HUES48 (cell line): ENCODE measurements at regions not wholly inside any gene's neighbourhood (a gene's known extent, or its start where the extent isn't known, plus 50 kb on each side); places are given as distances from the start of the nearest gene placed in this dataset.

Source experiments
- H3K27ac ChIP-seq: one replicate; pipeline ENCODE4 v1.7.0; 2013; ENCODE audit warnings: low read depth, low read length, inconsistent platforms
- H3K27me3 ChIP-seq: 2 replicates; pipeline ENCODE4 v1.6.1; 2013; ENCODE audit warnings: mild to moderate bottlenecking, low read length; ENCODE audit not compliant: control insufficient read depth, insufficient read depth
- H3K36me3 ChIP-seq: 2 replicates; pipeline ENCODE4 v1.6.1; 2013; ENCODE audit warnings: low read length; ENCODE audit not compliant: control insufficient read depth, insufficient read depth
- H3K4me1 ChIP-seq: 2 replicates; pipeline ENCODE4 v1.6.1; 2013; ENCODE audit warnings: mild to moderate bottlenecking, low read length; ENCODE audit not compliant: control insufficient read depth, insufficient read depth
- H3K4me3 ChIP-seq: 2 replicates; pipeline ENCODE4 v1.5.1; 2013; ENCODE audit warnings: mild to moderate bottlenecking, low read depth, low read length
- H3K9ac ChIP-seq: 2 replicates; pipeline ENCODE4 v1.6.1; 2013; ENCODE audit warnings: mild to moderate bottlenecking, low read depth, low read length, moderate library complexity
- H3K9me3 ChIP-seq: 2 replicates; pipeline ENCODE4 v1.6.1; 2013; ENCODE audit warnings: low read length; ENCODE audit not compliant: control insufficient read depth, insufficient read depth

- Histone ChIP-seq H3K36me3 (no peaks in the 10 kb centered on the region), H3K4me3 (no peak overlapping the region), H3K9me3 (no peaks in the 10 kb centered on the region), H3K27me3 (no peaks in the 10 kb centered on the region), H3K27ac (no peak overlapping the region), H3K4me1 (no peaks in the 10 kb centered on the region), H3K9ac (no peak overlapping the region)
Measured at GRCh38 chr22:48092866-48093265, 1330.4 kb downstream of the TBC1D22A start.

- H3K4me3 ChIP-seq, result no peak overlapping the region
- H3K4me1 ChIP-seq, result no peaks in the 10 kb centered on the region
- H3K9ac ChIP-seq, result no peak overlapping the region
- no peaks in the 10 kb centered on the region for H3K27me3 ChIP-seq
- H3K9me3 ChIP-seq, result no peaks in the 10 kb centered on the region
- H3K36me3 ChIP-seq, result no peaks in the 10 kb centered on the region
- H3K27ac ChIP-seq, result no peak overlapping the region
Measured at GRCh38 chr22:48091656-48092223, 1329.3 kb downstream of the TBC1D22A start.

DNA sequence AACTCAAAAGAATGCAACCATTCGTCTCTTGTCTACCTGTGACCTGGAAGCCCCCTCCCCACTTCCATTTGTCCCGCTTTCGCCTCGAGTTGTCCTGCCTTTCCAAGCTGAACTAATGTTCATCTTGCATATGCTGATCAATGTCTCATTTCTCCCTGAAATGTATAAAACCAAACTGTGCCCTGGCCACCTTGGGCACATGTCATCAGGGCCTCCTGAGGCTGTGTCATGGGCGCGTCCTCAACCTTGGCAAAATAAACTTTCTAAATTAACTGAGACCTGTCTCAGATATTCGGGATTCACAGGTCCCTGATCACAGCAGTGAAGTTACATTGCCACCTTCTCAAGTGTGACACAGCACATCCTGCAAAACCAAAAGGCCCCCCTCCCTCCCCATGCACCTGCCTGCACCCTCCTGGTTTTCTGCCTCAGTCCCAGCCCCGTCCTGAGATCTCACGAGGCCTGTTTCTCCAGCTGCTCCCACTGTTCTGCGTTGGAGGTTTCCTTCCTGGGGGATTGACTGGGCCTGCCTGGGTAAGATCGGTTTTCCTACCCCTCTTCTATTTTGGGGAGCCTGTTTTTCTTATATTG lies 1328.7 kb downstream of the TBC1D22A start:
- Histone ChIP-seq H3K9ac (no peak overlapping the region), H3K36me3 (no peaks in the 10 kb centered on the region), H3K27me3 (no peaks in the 10 kb centered on the region), H3K4me1 (no peaks in the 10 kb centered on the region), H3K9me3 (no peaks in the 10 kb centered on the region), H3K27ac (no peak overlapping the region), H3K4me3 (no peak overlapping the region)

- Histone ChIP-seq H3K9me3 (no peaks in the 10 kb centered on the region), H3K27ac (no peak overlapping the region), H3K4me3 (no peak overlapping the region), H3K27me3 (no peaks in the 10 kb centered on the region), H3K9ac (no peak overlapping the region), H3K4me1 (no peaks in the 10 kb centered on the region), H3K36me3 (no peaks in the 10 kb centered on the region)
Measured at GRCh38 chr22:48090332-48090672, 1327.9 kb downstream of the TBC1D22A start.

GRCh38 chr22:48089601-48090331 lies 1327.3 kb downstream of the TBC1D22A start:
- Histone ChIP-seq H3K36me3 (no peaks in the 10 kb centered on the region), H3K4me3 (no peak overlapping the region), H3K9me3 (no peaks in the 10 kb centered on the region), H3K9ac (no peak overlapping the region), H3K27me3 (no peaks in the 10 kb centered on the region), H3K4me1 (no peaks in the 10 kb centered on the region), H3K27ac (no peak overlapping the region)

DNA sequence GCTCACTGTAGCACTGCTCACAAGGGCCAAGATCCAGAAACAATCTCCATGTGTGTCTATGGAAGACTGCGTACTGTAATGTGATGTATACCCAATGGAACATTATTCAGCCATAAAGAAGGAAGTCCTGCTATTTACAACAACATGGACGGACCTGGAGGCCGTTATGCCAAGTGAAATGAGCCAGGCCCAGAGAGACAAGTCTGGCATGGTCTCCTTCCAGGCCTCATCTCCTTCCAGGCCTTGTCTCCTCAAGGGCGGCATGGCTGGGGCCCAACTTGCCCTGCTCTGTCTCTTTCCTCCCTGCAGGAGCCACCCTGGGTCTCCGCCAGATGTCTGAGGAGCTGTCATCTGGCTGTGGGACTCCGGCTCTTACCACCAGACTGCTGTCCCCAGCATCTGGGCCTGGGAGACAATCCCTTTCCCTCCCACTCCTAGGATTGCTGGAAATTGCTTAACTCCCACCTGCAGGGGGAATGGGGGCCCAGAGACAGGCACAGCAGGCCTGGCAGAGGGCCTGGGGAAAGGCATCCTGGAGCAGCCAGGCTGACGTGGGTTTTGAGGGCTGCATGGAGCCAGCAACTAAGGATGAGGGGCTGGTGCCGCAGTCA lies 1326.6 kb downstream of the TBC1D22A start:
- Histone ChIP-seq H3K9me3 (no peaks in the 10 kb centered on the region), H3K9ac (no peak overlapping the region), H3K4me1 (no peaks in the 10 kb centered on the region), H3K27me3 (no peaks in the 10 kb centered on the region), H3K27ac (no peak overlapping the region), H3K36me3 (no peaks in the 10 kb centered on the region), H3K4me3 (no peak overlapping the region)

DNA sequence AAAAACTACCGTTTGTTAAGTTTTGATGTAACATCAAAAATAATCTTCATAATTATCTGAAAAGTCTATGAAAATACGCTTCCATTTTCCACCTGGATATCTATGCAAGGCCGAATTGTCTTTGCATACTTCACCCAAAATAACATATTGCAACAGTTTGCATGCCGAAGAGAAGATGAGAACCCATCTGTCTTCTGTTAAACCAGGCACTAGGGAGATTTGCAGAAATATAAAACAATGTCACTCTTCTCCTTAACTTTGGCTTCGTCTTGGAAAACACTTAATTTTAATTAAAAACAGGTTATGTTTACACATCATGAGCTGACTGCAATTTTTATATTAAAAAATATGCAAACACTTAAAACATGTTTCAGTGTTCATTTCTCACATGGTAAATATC lies 1325.8 kb downstream of the TBC1D22A start:
- Histone ChIP-seq H3K4me1 (no peaks in the 10 kb centered on the region), H3K36me3 (no peaks in the 10 kb centered on the region), H3K4me3 (no peak overlapping the region), H3K9me3 (no peaks in the 10 kb centered on the region), H3K27me3 (no peaks in the 10 kb centered on the region), H3K9ac (no peak overlapping the region), H3K27ac (no peak overlapping the region)

GRCh38 chr22:48085901-48086645 lies 1323.6 kb downstream of the TBC1D22A start:
- Histone ChIP-seq H3K27me3 (no peaks in the 10 kb centered on the region), H3K27ac (no peak overlapping the region), H3K4me3 (no peak overlapping the region), H3K4me1 (no peaks in the 10 kb centered on the region), H3K9me3 (no peaks in the 10 kb centered on the region), H3K36me3 (no peaks in the 10 kb centered on the region), H3K9ac (no peak overlapping the region)

- H3K4me3 ChIP-seq, result no peak overlapping the region
- H3K27ac ChIP-seq, result no peak overlapping the region
- H3K4me1 ChIP-seq, result no peaks in the 10 kb centered on the region
- no peak overlapping the region for H3K9ac ChIP-seq
- no peaks in the 10 kb centered on the region for H3K27me3 ChIP-seq
- H3K9me3 ChIP-seq, result no peaks in the 10 kb centered on the region
- H3K36me3 ChIP-seq, result no peaks in the 10 kb centered on the region
Measured at GRCh38 chr22:48084729-48085050, 1322.2 kb downstream of the TBC1D22A start.

DNA sequence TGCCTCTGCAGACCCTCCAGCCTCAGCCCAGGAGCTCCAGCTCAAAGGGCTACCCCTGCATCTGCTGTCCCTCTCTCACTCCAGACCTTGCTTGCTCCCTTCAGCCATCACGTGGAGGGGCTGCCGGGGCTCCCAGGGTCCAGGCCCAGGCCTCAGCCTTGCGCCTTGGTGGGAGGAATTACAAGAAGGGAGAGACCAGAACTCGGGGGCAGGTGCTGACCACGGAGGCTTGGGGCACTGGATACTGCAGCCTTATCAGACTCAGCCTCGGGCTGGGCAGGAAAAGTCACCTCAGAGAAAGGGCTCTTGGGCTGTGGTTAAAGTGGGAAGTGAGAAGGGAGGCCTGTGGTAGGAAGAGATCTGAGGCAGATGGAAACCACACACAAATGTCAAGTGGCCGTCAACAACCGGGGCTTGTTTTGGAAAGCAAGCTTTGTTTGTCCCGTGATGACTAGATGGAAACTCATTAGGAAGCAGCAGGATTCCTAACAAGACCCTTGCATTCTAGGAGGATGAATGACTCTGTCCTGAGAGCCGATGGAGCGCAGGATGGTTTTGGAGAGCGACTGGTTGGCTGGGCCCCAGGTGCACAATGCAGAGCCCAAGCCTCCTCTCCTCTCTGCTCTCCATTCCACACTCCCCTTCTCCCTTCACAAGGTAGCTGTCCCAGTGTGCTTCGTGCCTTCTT lies 1321.7 kb downstream of the TBC1D22A start:
- Histone ChIP-seq H3K36me3 (no peaks in the 10 kb centered on the region), H3K27ac (no peak overlapping the region), H3K4me1 (no peaks in the 10 kb centered on the region), H3K9ac (no peak overlapping the region), H3K27me3 (no peaks in the 10 kb centered on the region), H3K4me3 (no peak overlapping the region), H3K9me3 (no peaks in the 10 kb centered on the region)
